ENCODE measurements at regions not wholly inside any gene's neighbourhood (a gene's known extent, or its start where the extent isn't known, plus 50 kb on each side); places are given as distances from the start of the nearest gene placed in this dataset.

- 70 to 85% methylated on average over 1 of the region's 1 CpG for WGBS, 2 donors
These were observed 92.2 kb upstream of the FAM83B start for GRCh38 chr6:54754406-54754805.

GRCh38 chr6:54758340-54758739 lies 88.2 kb upstream of the FAM83B start:
- intact Hi-C loops (cut with DNase I) = no loop called here
- DNase-seq (no peak), ATAC-seq (no peak)
- Histone ChIP-seq H3K4me1 (no peaks in the 10 kb centered on the region), H3K9me3 (no peaks in the 10 kb centered on the region), H3K27ac (no peak overlapping the region), H3K27me3 (no peaks in the 10 kb centered on the region), H3K36me3 (no peaks in the 10 kb centered on the region), H3K4me3 (no peak overlapping the region)
- TF ChIP-seq, protein P1, sequence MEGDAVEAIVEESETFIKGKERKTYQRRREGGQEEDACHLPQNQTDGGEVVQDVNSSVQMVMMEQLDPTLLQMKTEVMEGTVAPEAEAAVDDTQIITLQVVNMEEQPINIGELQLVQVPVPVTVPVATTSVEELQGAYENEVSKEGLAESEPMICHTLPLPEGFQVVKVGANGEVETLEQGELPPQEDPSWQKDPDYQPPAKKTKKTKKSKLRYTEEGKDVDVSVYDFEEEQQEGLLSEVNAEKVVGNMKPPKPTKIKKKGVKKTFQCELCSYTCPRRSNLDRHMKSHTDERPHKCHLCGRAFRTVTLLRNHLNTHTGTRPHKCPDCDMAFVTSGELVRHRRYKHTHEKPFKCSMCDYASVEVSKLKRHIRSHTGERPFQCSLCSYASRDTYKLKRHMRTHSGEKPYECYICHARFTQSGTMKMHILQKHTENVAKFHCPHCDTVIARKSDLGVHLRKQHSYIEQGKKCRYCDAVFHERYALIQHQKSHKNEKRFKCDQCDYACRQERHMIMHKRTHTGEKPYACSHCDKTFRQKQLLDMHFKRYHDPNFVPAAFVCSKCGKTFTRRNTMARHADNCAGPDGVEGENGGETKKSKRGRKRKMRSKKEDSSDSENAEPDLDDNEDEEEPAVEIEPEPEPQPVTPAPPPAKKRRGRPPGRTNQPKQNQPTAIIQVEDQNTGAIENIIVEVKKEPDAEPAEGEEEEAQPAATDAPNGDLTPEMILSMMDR (IDR thresholded peaks at IDR 0.05) = no peak
- 65 to 72% methylated on average over 2 of the region's 2 CpGs for WGBS, 2 donors

More at GRCh38 chr6:54754406-54754805, 92.2 kb upstream of the FAM83B start:
- Histone ChIP-seq H3K27me3 (no peaks in the 10 kb centered on the region), H3K9me3 (peaks cover 0 to 3% (median 0%) of the 10 kb centered on the region in 11 donors), H3K36me3 (no peaks in the 10 kb centered on the region), H3K4me3 (no peak overlapping the region), H3K4me1 (no peaks in the 10 kb centered on the region), H3K27ac (no peak overlapping the region)
- intact Hi-C loops (cut with DNase I) = no loop called here
- no peak for DNase-seq
- TF ChIP-seq, protein P1 (IDR thresholded peaks at IDR 0.05) = no peak
- no peak for ATAC-seq

GRCh38 chr6:54768494-54768893 lies 78.1 kb upstream of the FAM83B start:
- TF ChIP-seq, protein P1 (IDR thresholded peaks at IDR 0.05) = no peak
- Histone ChIP-seq H3K27me3 (no peaks in the 10 kb centered on the region), H3K27ac (no peak overlapping the region), H3K9me3 (no peaks in the 10 kb centered on the region), H3K36me3 (no peaks in the 10 kb centered on the region), H3K4me3 (no peak overlapping the region), H3K4me1 (no peaks in the 10 kb centered on the region)
- intact Hi-C loops (cut with DNase I) = no loop called here
- WGBS, 2 donors = 95 to 96% methylated on average over 1 of the region's 1 CpG
- no peak for DNase-seq
- no peak for ATAC-seq

- no peaks in the 10 kb centered on the region for H3K27me3 ChIP-seq
- TF ChIP-seq, protein P1 (IDR thresholded peaks at IDR 0.05) = no peak
- no peaks in the 10 kb centered on the region for H3K4me1 ChIP-seq
- ATAC-seq (no peak), DNase-seq (no peak)
- 96% methylated on average over 12 of the region's 12 CpGs for WGBS, 2 donors
- H3K36me3 ChIP-seq = no peaks in the 10 kb centered on the region
- no peaks in the 10 kb centered on the region for H3K9me3 ChIP-seq
- no peak overlapping the region for H3K27ac ChIP-seq
- H3K4me3 ChIP-seq = no peak overlapping the region
- intact Hi-C loops (cut with DNase I) = no loop called here
These were observed 76.2 kb upstream of the FAM83B start for GRCh38 chr6:54770328-54770727.
